ENCODE measurements at regions not wholly inside any gene's neighbourhood (a gene's known extent, or its start where the extent isn't known, plus 50 kb on each side); places are given as distances from the start of the nearest gene placed in this dataset.

GRCh38 chr14:22334627-22335026 lies 254.4 kb downstream of the DAD1 start:
- in situ Hi-C loops (cut with MboI; ENCODE audit: low pct_unique_long_range_greater_than_20kb, low sequenced_read_pairs) = no loop called here
- no peak for DNase-seq

- no peak for DNase-seq
- in situ Hi-C loops (cut with MboI; ENCODE audit: low pct_unique_long_range_greater_than_20kb, low sequenced_read_pairs) = no loop called here
Observed at GRCh38 chr14:22334275-22334577, 254.8 kb downstream of the DAD1 start.

- in situ Hi-C loops (cut with MboI; ENCODE audit: low pct_unique_long_range_greater_than_20kb, low sequenced_read_pairs) = no loop called here
- DNase-seq = no peak
Observed at GRCh38 chr14:22333422-22334274, 255.4 kb downstream of the DAD1 start.

- in situ Hi-C loops (cut with MboI; ENCODE audit: low pct_unique_long_range_greater_than_20kb, low sequenced_read_pairs) = no loop called here
- no peak for DNase-seq
Observed at GRCh38 chr14:22332686-22333421, 256.2 kb downstream of the DAD1 start.

- in situ Hi-C loops (cut with MboI; ENCODE audit: low pct_unique_long_range_greater_than_20kb, low sequenced_read_pairs) = no loop called here
Observed at GRCh38 chr14:22329371-22329770, 259.7 kb downstream of the DAD1 start.

GRCh38 chr14:22325676-22326400 lies 263.2 kb downstream of the DAD1 start:
- no peak for DNase-seq
- in situ Hi-C loops (cut with MboI; ENCODE audit: low pct_unique_long_range_greater_than_20kb, low sequenced_read_pairs) = no loop called here

More at GRCh38 chr14:22329371-22329770, 259.7 kb downstream of the DAD1 start:
- DNase-seq = no peak

- in situ Hi-C loops (cut with MboI; ENCODE audit: low pct_unique_long_range_greater_than_20kb, low sequenced_read_pairs) = no loop called here
- no peak for DNase-seq
Observed at GRCh38 chr14:22320362-22320750, 268.7 kb downstream of the DAD1 start.

- DNase-seq = peak; percentile 51
- in situ Hi-C loops (cut with MboI; ENCODE audit: low pct_unique_long_range_greater_than_20kb, low sequenced_read_pairs) = no loop called here
Observed at GRCh38 chr14:22319526-22320361, 269.3 kb downstream of the DAD1 start.

- in situ Hi-C loops (cut with MboI; ENCODE audit: low pct_unique_long_range_greater_than_20kb, low sequenced_read_pairs) = no loop called here
- no peak for DNase-seq
Observed at GRCh38 chr14:22318951-22319350, 270.1 kb downstream of the DAD1 start.

GRCh38 chr14:22316473-22316872 lies 272.6 kb downstream of the DAD1 start:
- DNase-seq = no peak
- in situ Hi-C loops (cut with MboI; ENCODE audit: low pct_unique_long_range_greater_than_20kb, low sequenced_read_pairs) = no loop called here

GRCh38 chr14:22315336-22315735 lies 273.7 kb downstream of the DAD1 start:
- DNase-seq = no peak
- in situ Hi-C loops (cut with MboI; ENCODE audit: low pct_unique_long_range_greater_than_20kb, low sequenced_read_pairs) = no loop called here

GRCh38 chr14:22314183-22314820 lies 274.7 kb downstream of the DAD1 start:
- in situ Hi-C loops (cut with MboI; ENCODE audit: low pct_unique_long_range_greater_than_20kb, low sequenced_read_pairs) = no loop called here
- peak; percentile 68 for DNase-seq

- DNase-seq = no peak
- in situ Hi-C loops (cut with MboI; ENCODE audit: low pct_unique_long_range_greater_than_20kb, low sequenced_read_pairs) = no loop called here
Observed at GRCh38 chr14:22313172-22313801, 275.7 kb downstream of the DAD1 start.

- peak; percentile 22 for DNase-seq
- in situ Hi-C loops (cut with MboI; ENCODE audit: low pct_unique_long_range_greater_than_20kb, low sequenced_read_pairs) = no loop called here
Observed at GRCh38 chr14:22311636-22312035, 277.4 kb downstream of the DAD1 start.

- in situ Hi-C loops (cut with MboI; ENCODE audit: low pct_unique_long_range_greater_than_20kb, low sequenced_read_pairs) = no loop called here
- DNase-seq = peak; percentile 31
Observed at GRCh38 chr14:22305607-22306006, 283.4 kb downstream of the DAD1 start.

GRCh38 chr14:22304326-22304725 lies 284.7 kb downstream of the DAD1 start:
- DNase-seq = no peak
- in situ Hi-C loops (cut with MboI; ENCODE audit: low pct_unique_long_range_greater_than_20kb, low sequenced_read_pairs) = no loop called here

- DNase-seq = peak; percentile 24
- in situ Hi-C loops (cut with MboI; ENCODE audit: low pct_unique_long_range_greater_than_20kb, low sequenced_read_pairs) = no loop called here
Observed at GRCh38 chr14:22303589-22304195, 285.3 kb downstream of the DAD1 start.

GRCh38 chr14:22300646-22301045 lies 288.4 kb downstream of the DAD1 start:
- in situ Hi-C loops (cut with MboI; ENCODE audit: low pct_unique_long_range_greater_than_20kb, low sequenced_read_pairs) = no loop called here
- DNase-seq = no peak

Data from KBM-7 (cell line).